NCI-H2107 treated with DMSO at 0.1 percent for 48 hours (cell line): ENCODE measurements at regions not wholly inside any gene's neighbourhood (a gene's known extent, or its start where the extent isn't known, plus 50 kb on each side); places are given as distances from the start of the nearest gene placed in this dataset.
A peak's percentile ranks its signal among the peaks of the same experiment; 100 is the strongest.

Source experiments
- DNase-seq: peaks from one replicate; lab custom pipeline; 2025; ENCODE audit not compliant: unreplicated experiment; lab: John Stamatoyannopoulos, UW

GRCh38 chr6:22394691-22395090 is 97.9 kb upstream of the PRL start:
- no peak for DNase-seq

GRCh38 chr6:22399693-22400092 is 102.9 kb upstream of the PRL start:
- DNase-seq: no peak

GRCh38 chr6:22401206-22401605 is 104.4 kb upstream of the PRL start:
- no peak for DNase-seq

- DNase-seq: no peak
Observed at GRCh38 chr6:22401932-22402331, 105.1 kb upstream of the PRL start.

- no peak for DNase-seq
Observed at GRCh38 chr6:22409486-22409885, 112.7 kb upstream of the PRL start.

- no peak for DNase-seq
Observed at GRCh38 chr6:22411376-22412105, 114.7 kb upstream of the PRL start.

GRCh38 chr6:22412994-22413393 is 116.2 kb upstream of the PRL start:
- DNase-seq: no peak

- no peak for DNase-seq
Observed at GRCh38 chr6:22413681-22414311, 117.0 kb upstream of the PRL start.

- DNase-seq: no peak
Observed at GRCh38 chr6:22418714-22419113, 121.9 kb upstream of the PRL start.

- DNase-seq: no peak
Observed at GRCh38 chr6:22421198-22421597, 124.4 kb upstream of the PRL start.

GRCh38 chr6:22424196-22424595 is 127.4 kb upstream of the PRL start:
- DNase-seq: no peak

- no peak for DNase-seq
Observed at GRCh38 chr6:22432060-22432459, 135.2 kb upstream of the PRL start.

- no peak for DNase-seq
Observed at GRCh38 chr6:22433745-22434144, 135.6 kb upstream of the HDGFL1 start.

GRCh38 chr6:22435151-22435550 is 134.2 kb upstream of the HDGFL1 start:
- no peak for DNase-seq

GRCh38 chr6:22436134-22436533 is 133.2 kb upstream of the HDGFL1 start:
- no peak for DNase-seq

GRCh38 chr6:22437665-22438064 is 131.7 kb upstream of the HDGFL1 start:
- no peak for DNase-seq

GRCh38 chr6:22442826-22443225 is 126.5 kb upstream of the HDGFL1 start:
- no peak for DNase-seq

- DNase-seq: no peak
Observed at GRCh38 chr6:22444330-22444729, 125.0 kb upstream of the HDGFL1 start.

- DNase-seq: no peak
Observed at GRCh38 chr6:22445946-22446345, 123.4 kb upstream of the HDGFL1 start.

- peak; percentile 65 for DNase-seq
Observed at GRCh38 chr6:22447249-22448196, 121.8 kb upstream of the HDGFL1 start.

GRCh38 chr6:22448291-22448711 is 121.1 kb upstream of the HDGFL1 start:
- peak; percentile 11 for DNase-seq

- no peak for DNase-seq
Observed at GRCh38 chr6:22451962-22452361, 117.4 kb upstream of the HDGFL1 start.
